ENCODE measurements at regions not wholly inside any gene's neighbourhood (a gene's known extent, or its start where the extent isn't known, plus 50 kb on each side); places are given as distances from the start of the nearest gene placed in this dataset.
A peak's percentile ranks its signal among the peaks of the same experiment; 100 is the strongest.

GRCh38 chr2:151153601-151154000, 108.1 kb downstream of the RBM43 start:
- DNase-seq: no peak

DNA sequence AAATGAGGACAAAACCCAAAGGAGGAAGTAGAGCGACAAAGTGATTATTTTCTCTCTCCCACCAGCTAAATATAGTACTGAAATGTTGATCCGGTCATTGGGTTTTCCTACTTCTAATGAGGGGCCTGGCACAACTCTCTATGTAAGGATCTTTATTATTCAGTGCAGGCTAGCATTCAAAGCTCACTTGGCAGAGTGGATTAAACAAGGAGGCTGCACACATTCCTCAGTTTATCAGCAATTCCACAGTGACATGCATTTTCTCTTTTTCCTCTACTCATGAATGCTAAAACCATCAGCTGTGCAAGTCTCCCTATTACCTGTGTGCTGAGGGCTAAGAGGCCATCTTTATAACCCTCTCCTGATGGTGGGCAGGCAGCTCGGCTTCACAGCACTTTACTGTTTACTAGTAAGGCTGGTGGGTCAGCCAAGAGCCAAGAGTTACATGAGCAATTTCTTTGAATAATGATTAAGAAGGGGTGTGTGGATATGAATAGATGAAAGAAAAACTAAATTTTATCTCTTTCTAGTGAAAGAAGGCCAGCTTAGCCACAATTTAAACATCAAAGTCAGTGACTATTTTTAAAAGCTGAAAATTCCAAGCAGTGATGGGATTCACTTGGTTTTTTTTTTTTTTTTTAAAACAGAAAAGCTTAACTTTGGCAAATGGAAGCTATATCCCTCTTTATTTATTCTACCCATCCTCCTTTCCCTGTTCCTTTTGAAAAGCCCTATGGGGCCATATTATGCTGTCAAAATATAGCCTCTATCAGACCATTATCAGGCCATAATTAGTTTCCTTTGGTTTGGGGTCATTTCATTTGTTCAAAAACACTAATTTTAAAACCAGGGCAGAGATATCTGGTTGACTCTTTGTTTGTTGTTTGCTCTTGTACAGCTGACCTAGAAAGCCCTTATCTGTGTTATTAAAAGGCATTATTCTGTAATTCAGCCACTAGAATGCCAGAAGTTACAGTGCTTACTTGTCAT, 111.0 kb downstream of the RBM43 start:
- DNase-seq: no peak

- no peak for DNase-seq
Measured at GRCh38 chr2:151138507-151138906, 123.2 kb downstream of the RBM43 start.

- no peak for DNase-seq
Measured at GRCh38 chr2:151137526-151137925, 124.1 kb downstream of the RBM43 start.

DNA sequence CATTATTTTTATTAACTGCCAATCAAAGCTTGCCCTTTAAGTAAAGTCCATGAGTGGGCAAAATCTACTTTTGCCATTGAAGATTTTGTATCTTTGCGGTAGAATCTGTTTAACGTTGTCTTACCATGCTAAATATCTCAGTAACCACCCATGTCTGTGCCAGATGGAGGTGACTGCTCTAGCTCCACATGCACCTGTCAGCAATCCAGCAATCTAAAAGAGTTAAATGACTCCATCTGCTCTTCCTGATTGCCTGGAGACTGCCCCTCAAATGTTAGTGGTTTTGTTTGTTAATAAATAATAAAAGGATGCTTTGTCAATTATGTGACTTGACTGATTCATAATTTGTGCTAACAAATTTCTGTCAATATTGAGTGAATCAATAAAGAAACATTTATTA, 141.7 kb downstream of the RBM43 start:
- peak; percentile 4 to 46 for DNase-seq

DNA sequence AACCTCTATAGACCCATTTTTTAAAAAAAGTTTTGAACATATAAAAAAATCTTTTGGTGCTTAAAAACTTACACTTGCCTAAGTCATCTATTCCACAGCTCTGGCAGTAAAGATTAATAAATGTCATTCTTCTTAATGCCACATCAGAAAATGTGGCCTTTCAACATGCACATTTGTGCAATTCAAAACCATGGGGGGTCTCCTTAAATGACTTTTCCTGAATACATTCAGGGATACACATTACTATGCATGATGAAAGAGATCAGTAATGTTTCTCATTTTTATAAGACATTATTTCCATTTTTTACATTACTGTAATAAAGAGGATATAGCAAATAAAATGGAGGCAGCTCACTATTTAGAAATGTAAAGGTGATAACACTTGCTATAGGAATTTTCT, 142.3 kb downstream of the RBM43 start:
- DNase-seq: no peak

DNA sequence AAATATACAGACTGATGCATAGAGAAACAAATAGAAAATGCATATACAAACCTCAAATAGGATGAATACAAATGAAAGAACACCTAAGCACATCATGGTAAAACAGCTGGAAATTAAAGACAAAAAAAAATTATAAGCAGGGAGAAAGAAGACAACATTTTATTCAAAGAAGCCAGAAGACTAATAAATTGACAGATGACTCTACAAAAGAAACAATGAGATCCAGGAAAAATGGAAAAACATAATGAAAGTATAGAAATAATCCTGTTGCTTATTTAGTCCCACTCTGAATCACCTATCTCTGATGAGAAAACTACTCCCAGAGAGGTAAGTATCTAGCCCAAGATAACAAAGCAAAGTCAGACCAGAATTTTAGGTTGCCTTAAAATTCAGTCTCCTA, 143.4 kb downstream of the RBM43 start:
- DNase-seq: no peak

GRCh38 chr2:151114874-151115273, 146.8 kb downstream of the RBM43 start:
- DNase-seq: no peak

- DNase-seq: no peak
Measured at GRCh38 chr2:151113318-151113717, 148.3 kb downstream of the RBM43 start.

GRCh38 chr2:151111599-151112278, 149.9 kb downstream of the RBM43 start:
- no peak for DNase-seq

- no peak for DNase-seq
Measured at GRCh38 chr2:151106805-151107506, 154.7 kb downstream of the RBM43 start.

- DNase-seq: no peak
Measured at GRCh38 chr2:151103551-151103950, 158.1 kb downstream of the RBM43 start.

DNA sequence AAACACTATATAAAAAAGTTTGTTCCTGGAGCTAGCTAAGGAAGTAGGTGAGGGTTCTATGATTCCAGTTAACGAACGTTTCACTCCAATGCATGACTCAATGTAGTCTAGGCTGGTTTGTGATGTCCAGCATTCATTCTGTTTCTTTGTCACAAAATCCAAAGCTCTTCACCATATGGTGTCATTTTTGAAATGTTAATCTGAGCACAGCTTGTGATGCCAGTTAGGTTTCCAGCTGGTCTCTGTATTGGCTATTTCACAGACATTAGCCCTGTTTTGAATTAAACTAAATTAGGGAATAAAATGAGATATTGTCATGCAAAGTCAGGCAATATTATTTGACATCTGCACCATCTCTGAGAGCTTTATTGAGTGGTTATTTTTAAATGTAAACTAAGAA, 159.4 kb downstream of the RBM43 start:
- no peak for DNase-seq

- DNase-seq: no peak
Measured at GRCh38 chr2:151098841-151099240, 162.8 kb downstream of the RBM43 start.

DNA sequence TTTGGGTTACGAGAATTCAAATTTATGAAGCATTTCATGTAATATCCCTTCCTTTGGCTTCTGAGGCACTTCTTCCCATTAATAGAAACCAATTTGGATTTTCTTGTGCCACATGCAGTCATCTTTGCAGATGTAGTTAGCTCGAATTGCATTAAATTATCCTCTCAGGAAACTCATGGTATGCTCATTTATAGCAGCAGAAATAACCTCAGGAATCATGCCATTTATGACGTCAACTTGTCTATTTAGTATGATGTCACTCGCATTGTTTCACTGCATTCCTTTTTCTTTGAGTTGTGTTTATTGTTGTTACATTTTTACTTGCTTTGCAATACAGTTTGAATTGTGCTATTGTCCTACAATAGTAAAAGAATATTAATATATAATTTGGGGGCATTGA, 163.8 kb downstream of the RBM43 start:
- no peak for DNase-seq

GRCh38 chr2:151097128-151097527, 164.5 kb downstream of the RBM43 start:
- peak in 1 of 2 experiments; percentile 7 for DNase-seq

- DNase-seq: no peak
Measured at GRCh38 chr2:151096235-151096634, 165.4 kb downstream of the RBM43 start.

GRCh38 chr2:151095463-151095862, 166.2 kb downstream of the RBM43 start:
- no peak for DNase-seq

DNA sequence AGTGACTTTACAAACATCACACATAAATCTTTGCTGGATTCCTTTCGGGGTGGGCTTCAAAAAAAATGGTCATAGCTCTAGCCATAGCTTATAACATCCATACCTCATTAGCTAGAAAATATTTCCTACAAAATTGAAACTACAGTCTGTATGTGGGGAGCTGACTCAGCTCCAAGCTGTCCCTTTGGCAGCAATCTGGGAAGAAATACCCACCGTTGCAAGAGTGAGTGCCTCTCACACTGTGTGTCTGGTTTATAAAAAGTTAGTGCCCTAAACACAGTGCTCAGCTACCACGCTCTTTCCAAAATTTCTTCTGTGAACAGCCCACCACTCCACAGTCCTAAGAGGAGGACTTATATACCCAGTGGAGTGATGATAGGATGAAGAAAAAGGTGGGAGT, 170.1 kb downstream of the RBM43 start:
- DNase-seq: no peak

- no peak for DNase-seq
Measured at GRCh38 chr2:151087377-151087776, 174.3 kb downstream of the RBM43 start.

- no peak for DNase-seq
Measured at GRCh38 chr2:151085181-151085611, 176.5 kb downstream of the RBM43 start.

DNA sequence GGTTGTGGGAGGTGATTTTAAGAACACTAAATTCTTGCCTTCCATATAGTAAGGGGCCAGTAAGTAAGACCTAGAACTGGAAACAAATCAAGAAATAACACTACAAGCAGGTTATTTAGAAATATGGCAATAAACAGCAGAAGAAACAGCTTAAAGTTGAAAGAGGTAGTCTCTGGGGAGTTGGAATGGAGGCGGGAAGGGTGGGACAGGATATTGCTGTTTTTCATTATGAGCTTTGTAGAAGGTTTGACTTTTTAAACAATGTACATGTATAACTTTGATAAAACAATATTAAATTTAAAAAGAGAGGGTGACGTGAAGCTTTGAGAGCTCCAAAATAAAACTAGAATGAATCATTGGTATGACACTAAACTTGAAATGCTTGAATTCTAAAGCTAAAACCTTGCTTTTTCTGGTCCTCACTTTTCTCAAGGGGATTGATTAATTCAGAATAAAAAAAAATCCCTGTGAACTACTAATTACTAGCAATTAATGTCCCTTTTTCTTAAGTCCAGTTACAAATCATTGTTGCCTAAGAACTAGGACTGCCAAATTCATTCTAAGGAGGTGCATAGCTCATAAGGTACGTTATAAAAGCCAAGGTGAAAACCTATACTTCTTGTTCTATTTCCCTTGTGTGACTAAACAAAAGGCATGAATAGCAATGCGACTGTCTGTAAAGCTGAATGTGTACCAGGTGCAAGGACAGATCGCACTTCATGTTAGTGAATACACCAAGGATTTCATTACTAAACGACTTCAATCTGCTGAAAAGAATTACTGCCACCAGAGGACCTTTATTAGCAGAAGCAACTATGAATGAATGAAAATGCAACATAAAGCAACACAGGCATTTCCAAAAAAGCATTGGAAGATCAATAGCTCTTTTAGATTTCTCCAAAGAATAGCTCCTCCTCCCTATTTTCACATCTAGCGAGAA, 177.5 kb downstream of the RBM43 start:
- DNase-seq: no peak
